GM04504 (cell line): ENCODE measurements at regions not wholly inside any gene's neighbourhood (a gene's known extent, or its start where the extent isn't known, plus 50 kb on each side); places are given as distances from the start of the nearest gene placed in this dataset.

Source experiments
- DNase-seq: peaks from one replicate; pipeline ENCODE4 v3.0.0-alpha.2; 2012; ENCODE audit warnings: low read depth

DNA sequence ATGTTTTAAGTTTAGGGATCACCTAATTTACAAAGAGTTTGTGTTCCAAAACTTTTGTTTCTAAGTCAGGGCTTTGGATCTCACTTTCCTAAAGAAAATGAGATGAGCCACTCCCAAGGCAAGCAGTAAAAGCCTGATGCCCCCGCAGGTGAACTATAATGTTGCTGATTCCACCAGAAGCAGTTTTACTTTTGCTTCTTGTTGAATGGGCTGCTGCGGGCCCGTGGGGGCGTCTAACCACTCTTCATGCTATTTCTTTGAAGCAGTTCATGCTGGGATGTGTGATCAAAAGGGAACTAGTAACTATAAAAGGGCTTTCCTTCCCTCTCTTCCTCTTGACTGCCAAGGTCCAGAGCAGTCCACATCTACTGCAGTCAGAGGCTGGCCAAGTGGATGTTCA lies 118.7 kb upstream of the NEBL start:
- DNase-seq: no peak

DNA sequence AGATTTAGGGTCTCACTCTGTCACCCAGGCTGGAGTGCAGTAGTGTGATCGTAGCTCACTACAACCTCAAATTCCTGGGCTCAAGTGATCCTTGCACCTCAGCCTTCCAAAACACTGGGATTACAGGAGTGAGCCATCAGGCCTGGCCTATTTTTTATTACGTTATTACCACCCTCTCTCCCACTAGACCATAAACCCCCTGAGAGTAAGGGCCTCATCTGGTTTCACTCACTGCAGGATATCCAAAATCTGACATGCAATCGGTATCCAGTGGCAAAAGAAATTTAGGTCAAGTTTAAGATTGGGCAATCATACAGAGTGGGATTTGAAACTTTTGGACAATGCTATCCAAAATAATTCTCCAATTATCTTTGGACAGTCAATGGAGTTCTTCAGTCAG lies 117.0 kb upstream of the NEBL start:
- DNase-seq: no peak

DNA sequence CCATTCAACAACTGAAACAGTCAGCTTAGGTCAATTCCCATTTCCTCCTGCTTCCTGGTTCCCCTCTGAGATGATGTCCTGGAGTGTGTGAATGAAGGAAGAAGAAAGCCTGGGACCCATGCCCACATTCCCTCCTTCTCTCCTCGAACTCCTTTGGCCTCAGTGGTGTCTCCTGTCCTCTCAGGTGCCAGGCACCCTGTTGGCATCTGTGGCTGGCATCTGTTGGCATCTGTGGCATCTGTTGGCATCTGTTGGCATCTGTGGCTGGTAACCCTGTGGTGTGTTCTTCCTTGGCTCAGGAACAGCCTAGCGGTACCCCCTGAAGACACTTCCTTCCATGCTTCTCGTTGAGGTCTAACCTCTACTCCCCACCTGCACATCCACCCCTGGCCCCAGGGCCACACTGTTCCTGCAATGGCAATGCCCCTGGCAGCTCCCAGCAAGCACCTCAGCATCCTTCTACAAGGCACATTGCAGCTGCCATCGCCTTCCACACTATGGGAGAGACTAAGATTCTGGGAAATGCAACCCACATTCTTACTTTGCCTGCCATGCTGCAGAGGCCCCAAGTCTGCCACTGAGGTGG lies 114.4 kb upstream of the NEBL start:
- DNase-seq: no peak

DNA sequence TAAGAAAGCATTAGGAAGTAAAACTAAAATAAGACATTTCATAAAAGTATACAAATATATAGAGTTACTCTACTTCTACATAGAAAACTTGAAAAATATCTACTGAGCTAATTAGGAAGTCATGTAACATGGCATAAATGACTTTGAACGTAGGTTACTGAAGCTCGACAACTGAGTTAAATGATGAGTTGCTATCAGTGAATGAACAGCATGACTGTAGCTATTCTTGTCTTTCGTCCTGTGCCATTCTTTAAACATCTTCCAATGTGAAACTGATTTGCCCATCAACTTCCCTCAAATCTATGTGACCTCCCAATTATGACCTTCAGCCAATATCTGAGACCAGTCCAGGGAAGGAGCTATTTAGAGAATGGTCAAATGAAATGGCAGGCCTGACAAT lies 113.5 kb upstream of the NEBL start:
- DNase-seq: no peak

DNA sequence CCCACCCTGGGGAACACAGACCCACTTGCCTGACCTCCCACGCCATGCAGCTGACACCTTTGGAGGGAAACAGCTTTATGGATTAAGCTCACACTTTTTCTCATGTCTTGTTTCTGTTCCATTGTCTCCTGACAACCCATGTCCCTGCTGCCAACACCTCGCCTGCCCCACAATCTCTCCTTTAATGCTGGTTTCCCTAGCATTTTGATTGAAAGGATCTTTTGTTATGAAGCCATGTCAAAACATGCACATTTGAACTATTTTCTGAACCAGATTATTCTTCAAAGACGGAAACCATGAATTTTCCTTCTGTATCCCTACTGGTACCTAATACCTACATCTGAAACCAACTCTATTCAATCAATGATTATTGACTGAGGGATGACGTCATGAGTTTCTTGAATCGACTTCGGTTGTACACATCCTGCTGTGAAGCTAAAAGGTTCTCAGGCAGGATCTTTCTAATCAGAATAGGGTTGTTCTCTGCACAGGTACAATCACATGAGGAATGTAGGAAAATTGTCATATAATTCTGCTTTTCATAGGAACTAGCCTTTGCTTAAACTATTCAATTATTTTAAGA lies 106.2 kb upstream of the NEBL start:
- no peak for DNase-seq

DNA sequence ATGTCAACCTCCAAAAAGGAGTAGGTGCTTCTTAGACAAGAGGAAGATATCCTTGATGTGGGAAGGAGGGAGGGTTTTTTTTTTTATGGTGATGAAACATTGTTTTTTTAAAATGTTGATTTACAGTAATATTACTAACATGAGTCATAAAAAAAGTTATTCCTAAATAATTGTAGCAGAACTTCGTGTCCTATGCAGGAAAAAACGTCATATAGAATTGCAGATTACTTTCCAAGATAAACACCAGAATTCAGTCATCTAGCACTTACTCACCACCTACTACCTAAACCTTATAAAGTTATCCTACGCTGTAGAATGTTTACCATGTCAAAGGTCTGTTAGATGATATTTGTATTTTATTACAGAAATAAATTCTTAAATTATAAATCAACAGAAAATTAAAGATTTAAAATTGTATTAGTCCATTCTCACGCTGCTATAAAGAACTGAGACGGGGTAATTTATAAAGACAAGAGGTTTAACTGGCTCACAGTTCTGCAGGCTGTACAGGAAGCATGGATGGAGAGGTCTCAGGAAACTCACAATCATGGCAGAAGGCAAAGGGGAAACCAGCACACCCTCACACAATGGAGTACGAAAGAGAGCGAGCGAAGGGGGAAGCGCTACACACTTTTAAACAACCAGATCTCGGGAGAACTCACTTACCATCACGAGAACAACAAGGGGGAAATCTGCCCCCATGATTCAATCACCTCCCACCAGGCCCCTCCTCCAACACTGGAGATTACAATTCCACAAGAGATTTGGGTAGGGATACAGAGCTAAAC lies 105.2 kb upstream of the NEBL start:
- no peak for DNase-seq

DNA sequence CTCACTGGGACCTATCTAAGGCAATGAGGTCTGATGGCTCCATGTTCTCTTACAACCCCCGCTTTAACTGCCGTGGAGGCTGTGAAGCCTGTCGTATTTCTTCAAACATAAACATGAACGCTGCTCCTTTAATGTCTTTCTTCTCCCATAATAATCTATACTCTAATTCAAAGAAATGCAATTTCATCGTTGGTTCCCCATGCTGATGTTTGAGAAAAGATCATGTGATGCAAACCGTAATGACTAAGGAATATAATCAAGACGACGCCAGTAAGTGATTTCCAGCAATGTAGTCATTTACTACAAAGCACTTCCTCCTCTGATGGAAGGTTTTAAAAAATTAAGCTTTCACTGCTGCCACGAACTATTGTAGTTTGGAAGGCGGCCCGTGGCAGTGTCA lies 102.6 kb upstream of the NEBL start:
- no peak for DNase-seq

DNA sequence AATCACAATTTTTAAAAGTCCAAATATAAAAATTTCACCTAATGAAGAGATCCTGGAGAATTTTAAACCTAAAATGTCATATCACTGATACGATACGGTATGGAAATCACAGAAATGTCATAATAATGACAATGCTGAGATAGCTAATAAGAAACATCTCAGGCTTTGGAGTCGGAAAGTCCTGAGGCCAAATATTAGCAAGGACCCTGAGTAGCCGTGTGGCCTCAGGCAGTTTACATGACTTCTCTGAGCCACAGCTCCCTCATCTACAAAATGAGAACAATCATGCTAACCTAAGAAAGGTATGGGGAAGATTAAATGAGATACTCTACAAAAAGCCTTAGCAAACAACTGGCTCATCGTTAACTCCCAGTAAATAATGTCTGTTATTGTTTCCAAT lies 100.9 kb upstream of the NEBL start:
- no peak for DNase-seq

DNA sequence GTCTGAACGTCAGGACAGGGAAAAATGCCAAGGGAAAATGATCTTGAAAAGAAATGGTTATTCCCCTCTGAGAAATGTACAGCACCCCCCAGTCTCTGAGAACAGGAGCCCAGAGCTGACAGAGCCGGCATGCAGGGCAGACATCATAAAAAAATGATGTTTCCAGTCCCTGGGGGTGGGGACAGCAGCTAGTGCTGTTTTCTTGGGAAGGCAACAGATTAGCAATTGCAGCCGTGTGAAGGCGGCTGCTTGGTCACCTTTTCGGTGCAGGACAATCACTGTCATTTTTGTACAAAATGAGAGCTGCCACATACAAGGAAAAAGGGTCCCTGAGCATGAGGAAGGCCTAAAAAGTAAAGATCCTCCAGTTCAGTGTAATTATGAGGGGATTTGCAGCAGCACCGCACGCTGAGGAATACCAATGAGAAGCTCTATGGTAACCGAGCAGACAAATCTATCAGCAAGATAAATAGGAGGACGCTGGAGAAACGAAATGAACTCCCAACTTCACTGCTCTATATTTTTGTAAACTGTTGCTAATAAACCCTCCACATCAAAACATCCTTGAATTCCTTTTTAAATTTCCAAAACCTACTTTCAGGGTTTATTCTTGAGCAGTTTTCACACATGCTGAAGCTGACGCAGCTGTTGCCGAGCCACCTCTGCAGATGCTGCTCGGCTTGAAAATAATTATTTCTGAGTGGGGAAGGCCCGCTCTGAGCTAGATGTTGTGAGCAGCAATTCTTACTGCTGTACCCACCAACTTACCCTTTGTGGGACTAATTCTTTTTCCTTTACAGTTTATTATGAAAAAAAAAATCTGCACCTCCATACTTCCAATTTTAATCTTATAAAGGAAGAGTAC lies 98.2 kb upstream of the NEBL start:
- no peak for DNase-seq

DNA sequence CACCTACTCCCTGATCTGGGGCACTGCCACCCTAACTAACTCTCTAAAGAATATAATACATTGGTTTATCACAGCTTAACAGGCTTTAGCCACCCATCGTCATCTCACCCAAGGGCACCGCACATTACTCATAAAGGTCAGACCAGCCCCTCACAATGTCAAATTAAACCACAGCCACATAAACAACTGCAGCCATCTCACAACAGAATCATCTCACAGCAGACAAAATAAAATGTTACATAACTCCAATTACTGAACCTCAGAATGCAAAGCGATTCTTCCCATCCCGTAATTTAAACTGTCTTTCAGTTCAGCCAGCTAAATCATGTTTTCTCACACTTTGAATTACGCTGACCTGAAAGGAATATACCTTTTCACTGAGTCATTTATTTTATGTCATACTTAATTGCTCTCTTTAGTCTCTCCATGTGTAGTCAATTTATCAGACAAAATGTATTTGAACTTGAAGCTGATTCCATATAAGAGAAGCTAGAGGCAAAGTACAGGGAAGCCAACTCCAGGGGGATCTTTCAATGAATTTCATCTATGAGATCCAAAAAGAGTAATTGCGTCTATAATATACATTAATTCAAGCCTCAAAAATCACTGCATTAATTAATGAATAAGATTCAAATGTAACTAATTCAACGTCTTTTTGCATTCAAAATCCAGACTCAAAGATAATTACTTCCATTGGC lies 96.9 kb upstream of the NEBL start:
- no peak for DNase-seq

DNA sequence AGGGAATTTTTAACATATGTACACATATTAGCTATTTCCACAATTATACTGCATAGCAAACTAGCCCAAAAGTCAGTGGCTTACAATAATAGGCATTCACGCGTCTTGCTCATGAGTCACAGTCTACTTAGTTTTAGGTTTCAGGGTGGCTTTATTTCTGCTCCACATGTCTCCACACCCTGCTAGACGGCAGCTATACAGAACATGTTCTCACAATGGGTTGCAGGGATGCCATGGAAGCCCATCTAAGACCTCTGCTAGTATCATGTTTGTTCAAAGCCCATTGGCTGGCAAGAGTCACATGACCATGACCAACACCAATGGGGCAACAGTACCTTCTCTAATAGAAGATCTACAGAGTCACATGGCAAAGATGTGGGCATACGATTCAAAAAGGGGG lies 96.3 kb upstream of the NEBL start:
- no peak for DNase-seq

DNA sequence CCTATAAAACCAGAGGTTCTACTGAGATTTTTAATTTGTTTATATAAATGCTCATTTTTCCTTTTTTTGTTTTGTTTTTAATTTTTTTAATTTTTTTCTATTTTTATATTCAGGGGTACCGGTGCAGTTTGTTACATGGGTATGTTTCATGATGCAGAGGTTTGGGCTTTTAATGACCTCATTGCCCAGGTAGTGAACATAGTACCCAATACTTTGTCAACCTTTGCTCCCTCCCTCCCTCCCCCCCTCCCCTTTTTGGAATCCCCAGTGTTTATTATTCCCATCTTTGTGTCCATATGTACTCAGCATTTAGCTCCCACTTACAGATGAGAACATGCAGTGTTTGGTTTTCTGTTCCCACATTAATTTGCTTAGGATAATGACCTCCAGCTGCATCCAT lies 94.4 kb upstream of the NEBL start:
- DNase-seq: no peak

DNA sequence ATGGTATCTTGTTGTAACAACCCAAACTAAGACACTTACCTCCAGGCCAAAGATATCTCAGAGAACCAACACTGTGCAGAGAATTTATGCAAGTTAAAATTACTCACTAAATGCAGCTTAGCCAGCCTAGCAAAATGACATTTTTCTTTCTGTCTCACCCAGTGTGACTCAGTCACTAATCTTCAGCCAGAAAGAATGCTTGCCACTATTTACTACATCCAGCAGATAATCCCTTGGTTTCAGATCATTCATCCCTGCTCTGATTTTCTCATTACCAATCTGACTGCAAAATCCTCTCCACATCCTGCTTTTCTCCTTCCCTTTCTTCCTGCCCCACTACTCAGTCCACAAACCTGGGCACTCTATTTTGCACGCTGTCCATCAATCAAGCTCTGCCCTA lies 93.5 kb upstream of the NEBL start:
- DNase-seq: no peak

DNA sequence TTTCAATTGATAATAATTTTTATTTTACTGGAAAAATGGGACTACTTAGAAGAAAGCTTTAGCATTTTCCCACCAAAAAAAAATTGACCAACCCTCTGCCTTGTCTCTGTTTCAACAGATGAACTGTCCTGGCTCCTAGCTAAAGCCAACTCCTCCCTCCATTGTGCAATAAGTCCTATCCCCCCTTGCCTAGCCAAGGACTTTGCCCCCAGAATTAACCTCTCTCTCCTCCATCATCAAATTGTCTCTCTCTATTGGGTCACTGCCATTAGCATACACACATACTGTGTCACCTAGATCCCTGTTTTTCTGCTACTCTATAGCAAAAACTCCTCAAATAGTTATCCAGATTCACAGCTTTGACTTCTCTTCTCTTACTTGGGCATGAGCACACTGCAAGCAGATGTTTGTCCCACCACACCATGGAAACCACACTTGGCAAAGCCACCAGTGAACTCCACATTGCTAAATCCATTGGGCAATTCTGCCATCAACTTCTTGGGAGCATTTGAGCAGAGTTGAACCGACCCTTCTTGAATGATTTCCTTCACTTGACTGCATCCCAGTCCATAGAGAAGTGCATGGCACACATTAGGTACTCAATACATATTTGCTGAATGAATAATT lies 91.4 kb upstream of the NEBL start:
- DNase-seq: no peak

DNA sequence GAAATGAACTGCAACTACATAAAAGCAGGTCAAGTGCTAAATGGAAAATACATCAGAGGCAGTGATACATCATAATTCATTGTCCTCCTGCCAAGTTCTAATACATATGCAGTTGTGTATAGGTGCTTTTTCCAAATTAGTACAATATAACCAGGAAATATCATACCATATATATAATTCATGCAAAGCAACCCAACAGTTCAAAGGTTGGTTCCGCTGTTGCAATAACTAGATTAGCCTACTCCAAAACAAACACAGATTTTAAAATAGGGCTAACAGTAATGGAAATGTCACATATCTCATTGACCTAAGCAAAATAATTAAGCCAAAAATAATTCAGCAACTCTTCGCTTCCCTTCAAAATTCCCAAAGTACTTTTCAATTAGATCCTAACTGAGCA lies 88.9 kb upstream of the NEBL start:
- DNase-seq: no peak

DNA sequence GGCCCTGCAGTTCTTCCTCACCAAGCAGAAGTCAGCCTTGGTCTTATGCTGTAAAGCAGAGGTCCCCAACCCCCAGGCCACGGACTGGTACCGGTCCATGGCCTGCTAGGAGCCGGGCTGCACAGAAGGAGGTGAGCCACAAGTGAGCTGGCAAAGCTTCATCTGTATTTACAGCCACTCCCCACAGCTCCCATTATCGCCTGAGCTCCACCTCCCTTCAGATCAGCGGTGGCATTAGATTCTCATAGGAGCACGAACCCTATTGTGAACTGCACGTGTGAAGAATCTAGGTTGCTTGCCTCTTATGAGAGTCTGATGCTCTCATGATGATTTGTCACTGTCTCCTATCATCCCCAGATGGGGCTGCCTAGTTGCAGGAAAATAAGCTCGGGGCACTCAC lies 87.6 kb upstream of the NEBL start:
- DNase-seq: no peak

DNA sequence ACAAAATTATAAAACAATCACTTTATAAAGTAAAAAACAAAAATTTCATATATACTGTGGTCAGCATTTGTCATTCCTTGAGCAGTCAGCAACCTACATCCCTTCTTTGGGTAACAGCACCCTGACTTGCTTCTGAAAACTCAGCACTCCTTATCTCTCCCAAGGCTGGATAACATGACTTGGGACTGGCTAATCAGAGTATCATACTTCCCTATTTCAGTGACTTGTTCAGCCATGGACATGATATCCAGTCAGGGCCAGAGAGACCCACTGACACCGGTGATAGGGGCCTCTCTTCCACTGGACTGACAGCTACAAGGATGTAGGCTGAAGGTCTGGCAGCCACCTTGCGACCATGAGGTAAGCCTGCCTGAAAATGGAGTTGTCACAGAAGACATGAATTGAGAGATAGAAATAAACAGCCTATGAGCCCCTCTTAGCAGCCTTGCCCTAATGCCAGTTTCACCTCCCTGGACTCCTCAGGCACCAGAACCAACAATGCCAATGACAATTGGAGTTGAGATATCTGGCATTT lies 84.4 kb upstream of the NEBL start:
- no peak for DNase-seq

DNA sequence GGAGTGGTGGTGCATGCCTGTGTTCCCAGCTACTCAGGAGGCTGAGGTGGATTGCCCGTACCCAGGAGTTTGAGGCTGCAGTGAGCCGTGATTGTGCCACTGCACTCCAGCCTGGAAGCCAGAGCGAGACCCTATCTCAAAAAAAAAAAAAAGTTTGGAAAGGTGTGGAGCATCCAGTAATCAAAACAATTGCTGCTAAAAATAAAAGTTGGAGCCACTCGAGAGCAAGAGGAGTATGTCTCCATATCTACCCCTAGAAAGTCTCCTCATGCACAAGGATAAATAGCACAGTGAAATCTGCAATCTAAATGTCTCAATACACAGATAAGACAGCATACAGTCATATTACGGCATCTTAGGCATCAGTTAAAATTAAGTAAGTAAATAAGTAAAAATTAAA lies 81.5 kb upstream of the NEBL start:
- no peak for DNase-seq

DNA sequence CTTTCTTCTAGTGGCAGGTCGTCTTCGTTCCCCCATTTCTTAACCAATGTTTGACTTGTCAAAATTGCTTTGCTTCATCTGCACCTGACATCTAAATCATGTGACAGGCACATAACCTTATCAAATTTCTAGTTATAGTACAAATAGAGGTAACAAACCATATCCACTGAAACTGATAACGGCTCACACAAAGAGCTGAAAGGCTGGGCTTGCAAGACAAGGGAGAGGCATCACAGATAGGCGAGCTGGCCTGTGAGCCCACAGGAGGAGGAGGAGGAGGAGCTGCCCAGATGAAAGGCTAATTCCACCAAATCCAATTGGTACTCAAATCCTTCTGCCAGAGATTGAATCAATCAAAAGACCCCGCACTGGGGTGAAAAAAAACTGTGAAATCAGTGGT lies 80.2 kb upstream of the NEBL start:
- DNase-seq: no peak

DNA sequence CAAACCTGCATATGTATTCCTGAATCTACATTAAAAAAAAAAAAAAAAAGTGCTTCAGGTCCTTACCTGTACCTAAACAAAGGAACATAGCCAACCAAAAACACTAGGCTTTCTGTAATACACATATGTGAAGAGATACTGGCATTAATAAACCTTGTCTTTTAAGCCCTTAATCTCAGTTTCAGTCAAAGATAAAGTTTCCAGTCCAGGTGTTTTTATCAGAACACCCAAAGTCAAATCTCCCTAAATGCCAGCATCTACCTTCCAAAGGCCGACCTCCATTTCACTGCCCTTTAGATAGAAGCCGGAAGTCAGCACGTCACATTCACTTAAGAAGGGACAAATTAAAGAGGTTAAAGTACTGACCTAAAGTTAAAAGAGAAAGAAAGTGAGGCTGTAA lies 79.8 kb upstream of the NEBL start:
- DNase-seq: no peak

DNA sequence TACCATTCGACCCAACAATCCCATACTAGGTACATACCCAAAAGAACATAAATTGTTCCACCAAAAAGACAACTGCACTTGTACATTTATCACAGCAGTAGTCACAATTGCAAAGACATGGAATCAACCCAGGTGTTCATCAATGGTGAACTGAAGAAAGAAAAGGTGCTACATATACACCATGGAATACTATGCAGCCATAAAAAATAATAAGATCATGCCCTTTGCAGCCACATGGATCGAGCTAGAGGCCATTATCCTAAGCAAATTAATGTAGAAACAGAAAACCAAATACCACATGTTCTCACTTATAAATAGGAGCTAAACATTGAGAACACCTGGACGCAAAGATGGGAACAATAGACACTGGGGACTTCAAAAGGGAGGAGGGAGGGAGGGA lies 79.3 kb upstream of the NEBL start:
- DNase-seq: no peak

DNA sequence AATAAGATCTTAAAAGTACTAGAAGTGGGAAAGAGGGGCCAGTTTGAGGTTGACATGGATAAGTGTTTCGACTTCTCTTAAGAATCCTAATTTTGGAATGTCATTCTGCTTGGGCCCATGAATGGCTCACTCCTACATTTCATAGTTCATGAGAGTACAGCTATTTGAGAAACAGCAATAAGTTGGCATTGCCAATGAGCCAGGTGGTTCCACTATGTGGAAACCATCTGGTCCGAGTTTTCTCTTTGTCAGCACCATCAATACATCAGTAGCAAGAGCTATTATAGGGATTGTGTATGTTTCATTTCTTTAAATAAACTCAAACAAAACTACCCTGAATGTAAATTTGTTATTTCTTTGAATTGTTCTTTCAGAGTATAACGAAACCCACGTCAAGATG lies 78.1 kb upstream of the NEBL start:
- DNase-seq: no peak
